ENCODE measurements at regions not wholly inside any gene's neighbourhood (a gene's known extent, or its start where the extent isn't known, plus 50 kb on each side); places are given as distances from the start of the nearest gene placed in this dataset.

DNA sequence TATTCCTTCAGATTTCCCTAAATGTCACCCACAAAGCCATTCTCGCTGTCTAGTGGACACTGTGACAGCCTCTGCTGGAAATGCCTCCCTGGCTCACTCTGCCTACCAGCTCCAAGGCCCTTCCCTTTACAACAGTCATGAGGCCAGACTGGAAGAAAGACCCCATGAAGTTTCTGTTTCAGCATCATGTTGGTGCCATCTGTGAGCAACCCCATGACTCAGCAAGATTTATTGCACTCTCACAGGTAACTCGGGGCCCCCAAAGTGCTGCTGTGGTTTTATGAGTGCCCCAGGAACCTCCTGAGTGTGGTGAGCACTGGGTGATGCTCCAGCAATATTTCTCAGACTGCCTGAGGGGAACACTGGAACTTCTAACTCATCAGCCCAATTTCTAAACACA is 218.6 kb downstream of the ZNF33B start:
- ChIA-PET POLR2A (no interaction called here), CTCF (no interaction called here)
- H3K9me3 ChIP-seq (ENCODE audit: control insufficient read depth, insufficient read depth, low read depth, low read length), result no peaks in the 10 kb centered on the region
- no peaks in the 10 kb centered on the region for H3K36me3 ChIP-seq (ENCODE audit: control insufficient read depth in 2 of 2, insufficient read depth in 1 of 2, low read length in 2 of 2)
- no peaks in the 10 kb centered on the region for H3K4me1 ChIP-seq (ENCODE audit: control insufficient read depth, insufficient read depth, low read length)
- no peak overlapping the region for H3K27ac ChIP-seq (ENCODE audit: extremely low read depth, low read depth, low read length)
- TF ChIP-seq ZNF658 (tag by site-specific recombination; IDR thresholded peaks at IDR 0.05), result no peak
- TF ChIP-seq ZNF843 (tag by site-specific recombination; IDR thresholded peaks at IDR 0.05), result no peak
- H3K4me3 ChIP-seq (ENCODE audit: low read depth, low read length), result no peak overlapping the region

DNA sequence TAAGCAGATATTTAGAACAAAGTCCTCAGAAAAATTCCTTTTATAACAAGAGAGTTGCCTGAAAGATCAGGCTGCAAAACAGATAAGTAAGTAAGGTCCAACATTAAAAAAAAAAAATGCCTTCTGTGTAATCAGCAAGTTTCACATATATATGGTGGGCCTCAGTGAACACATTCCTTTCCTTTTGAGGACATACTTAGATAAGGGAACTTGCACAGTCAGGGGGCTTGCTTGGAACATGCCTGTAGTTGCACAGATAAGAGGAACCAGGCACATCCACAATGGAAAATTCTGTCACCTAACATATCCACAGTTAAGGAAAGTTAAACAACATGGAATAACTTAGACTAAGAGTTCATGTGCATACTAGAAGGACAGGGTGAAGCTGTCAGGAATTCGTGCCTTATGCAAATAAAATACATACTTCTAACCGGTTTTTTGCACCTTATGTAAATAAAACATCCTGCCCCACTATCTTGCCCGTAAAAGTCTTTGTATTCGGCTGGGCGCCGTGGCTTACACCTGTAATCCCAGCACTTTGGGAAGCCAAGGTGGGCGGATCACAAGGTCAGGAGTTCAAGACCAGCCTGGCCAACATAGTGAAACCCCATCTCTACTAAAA is 257.3 kb downstream of the ZNF33B start:
- ChIA-PET POLR2A (no interaction called here), CTCF (no interaction called here)

DNA sequence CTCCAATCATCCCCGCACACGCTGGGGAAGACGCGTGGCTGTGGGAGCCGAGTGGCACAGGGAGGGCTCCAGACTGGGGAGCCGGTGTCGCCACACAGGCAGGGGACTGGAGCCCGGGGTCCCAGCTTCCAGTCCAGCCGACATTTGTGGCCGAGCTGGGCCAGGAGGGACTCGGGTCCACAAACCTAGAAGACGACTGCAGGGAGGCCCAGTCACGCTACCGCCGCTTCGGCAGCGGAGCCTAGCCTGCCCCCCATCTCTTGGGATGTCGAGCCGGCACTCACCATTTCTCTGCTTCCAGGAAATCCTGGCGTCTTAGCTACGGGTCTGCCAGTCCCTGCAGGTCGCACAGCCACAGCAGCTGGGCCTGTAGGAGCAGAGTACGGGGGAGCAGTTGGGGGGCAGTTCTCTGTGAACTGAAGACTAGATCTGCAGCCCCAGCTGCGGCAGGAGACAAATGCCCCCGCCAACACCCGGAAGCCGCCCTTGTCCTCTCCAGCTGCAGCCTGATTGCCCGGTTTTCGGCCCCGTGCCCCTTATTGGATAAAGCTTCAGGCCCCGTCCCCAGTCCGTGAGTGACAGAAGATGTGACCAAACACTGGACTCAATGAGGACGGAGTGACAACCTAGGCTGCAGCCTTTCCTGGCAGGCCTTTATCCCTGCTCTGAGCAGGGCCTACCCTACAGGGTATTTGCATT is 270.7 kb downstream of the ZNF33B start:
- ChIA-PET POLR2A (no interaction called here), CTCF (no interaction called here)
- TF ChIP-seq, protein P1, sequence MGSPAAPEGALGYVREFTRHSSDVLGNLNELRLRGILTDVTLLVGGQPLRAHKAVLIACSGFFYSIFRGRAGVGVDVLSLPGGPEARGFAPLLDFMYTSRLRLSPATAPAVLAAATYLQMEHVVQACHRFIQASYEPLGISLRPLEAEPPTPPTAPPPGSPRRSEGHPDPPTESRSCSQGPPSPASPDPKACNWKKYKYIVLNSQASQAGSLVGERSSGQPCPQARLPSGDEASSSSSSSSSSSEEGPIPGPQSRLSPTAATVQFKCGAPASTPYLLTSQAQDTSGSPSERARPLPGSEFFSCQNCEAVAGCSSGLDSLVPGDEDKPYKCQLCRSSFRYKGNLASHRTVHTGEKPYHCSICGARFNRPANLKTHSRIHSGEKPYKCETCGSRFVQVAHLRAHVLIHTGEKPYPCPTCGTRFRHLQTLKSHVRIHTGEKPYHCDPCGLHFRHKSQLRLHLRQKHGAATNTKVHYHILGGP (tag by site-specific recombination; IDR thresholded peaks at IDR 0.05), result no peak
- TF ChIP-seq SP2 (tag by site-specific recombination; IDR thresholded peaks at IDR 0.05), result peak; percentile 38
- no peak for TF ChIP-seq ZNF16 (tag by site-specific recombination; IDR thresholded peaks at IDR 0.05; ENCODE audit: low read depth)
- no peak for TF ChIP-seq ZNF664 (tag by site-specific recombination; IDR thresholded peaks at IDR 0.05)
- no peak for TF ChIP-seq ZFP37 (tag by site-specific recombination; IDR thresholded peaks at IDR 0.05)
- no peak for TF ChIP-seq ZNF555 (tag by site-specific recombination; conservative IDR thresholded peaks at IDR 0.05)
- Histone ChIP-seq H3K9me3 (ENCODE audit: control insufficient read depth, insufficient read depth, low read depth, low read length) (no peaks in the 10 kb centered on the region), H3K36me3 (ENCODE audit: control insufficient read depth in 2 of 2, insufficient read depth in 1 of 2, low read length in 2 of 2) (no peaks in the 10 kb centered on the region), H3K4me1 (ENCODE audit: control insufficient read depth, insufficient read depth, low read length) (no peaks in the 10 kb centered on the region), H3K27ac (ENCODE audit: extremely low read depth, low read depth, low read length) (no peak overlapping the region), H3K4me3 (ENCODE audit: low read depth, low read length) (no peak overlapping the region)

More for the DNA sequence above, 257.3 kb downstream of the ZNF33B start:
- TF ChIP-seq ZNF530 (tag by site-specific recombination; IDR thresholded peaks at IDR 0.05; ENCODE audit: low read depth), result no peak
- no peak for TF ChIP-seq ZNF155 (tag by site-specific recombination; IDR thresholded peaks at IDR 0.05)
- no peak for TF ChIP-seq ZSCAN16 (tag by site-specific recombination; IDR thresholded peaks at IDR 0.05)
- no peak for TF ChIP-seq ZNF664 (tag by site-specific recombination; IDR thresholded peaks at IDR 0.05)
- TF ChIP-seq HOXC10 (CRISPR knock-in tag; IDR thresholded peaks at IDR 0.05), result no peak
- TF ChIP-seq, protein P2, sequence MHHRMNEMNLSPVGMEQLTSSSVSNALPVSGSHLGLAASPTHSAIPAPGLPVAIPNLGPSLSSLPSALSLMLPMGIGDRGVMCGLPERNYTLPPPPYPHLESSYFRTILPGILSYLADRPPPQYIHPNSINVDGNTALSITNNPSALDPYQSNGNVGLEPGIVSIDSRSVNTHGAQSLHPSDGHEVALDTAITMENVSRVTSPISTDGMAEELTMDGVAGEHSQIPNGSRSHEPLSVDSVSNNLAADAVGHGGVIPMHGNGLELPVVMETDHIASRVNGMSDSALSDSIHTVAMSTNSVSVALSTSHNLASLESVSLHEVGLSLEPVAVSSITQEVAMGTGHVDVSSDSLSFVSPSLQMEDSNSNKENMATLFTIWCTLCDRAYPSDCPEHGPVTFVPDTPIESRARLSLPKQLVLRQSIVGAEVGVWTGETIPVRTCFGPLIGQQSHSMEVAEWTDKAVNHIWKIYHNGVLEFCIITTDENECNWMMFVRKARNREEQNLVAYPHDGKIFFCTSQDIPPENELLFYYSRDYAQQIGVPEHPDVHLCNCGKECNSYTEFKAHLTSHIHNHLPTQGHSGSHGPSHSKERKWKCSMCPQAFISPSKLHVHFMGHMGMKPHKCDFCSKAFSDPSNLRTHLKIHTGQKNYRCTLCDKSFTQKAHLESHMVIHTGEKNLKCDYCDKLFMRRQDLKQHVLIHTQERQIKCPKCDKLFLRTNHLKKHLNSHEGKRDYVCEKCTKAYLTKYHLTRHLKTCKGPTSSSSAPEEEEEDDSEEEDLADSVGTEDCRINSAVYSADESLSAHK (tag by site-specific recombination; IDR thresholded peaks at IDR 0.05), result no peak
- TF ChIP-seq ZBTB8A (tag by site-specific recombination; IDR thresholded peaks at IDR 0.05), result no peak
- TF ChIP-seq, protein P3, sequence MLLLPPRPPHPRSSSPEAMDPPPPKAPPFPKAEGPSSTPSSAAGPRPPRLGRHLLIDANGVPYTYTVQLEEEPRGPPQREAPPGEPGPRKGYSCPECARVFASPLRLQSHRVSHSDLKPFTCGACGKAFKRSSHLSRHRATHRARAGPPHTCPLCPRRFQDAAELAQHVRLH (tag by site-specific recombination; IDR thresholded peaks at IDR 0.05), result no peak
- TF ChIP-seq ZNF19 (tag by site-specific recombination; IDR thresholded peaks at IDR 0.05; ENCODE audit: low read depth), result no peak
- TF ChIP-seq ZNF791 (tag by site-specific recombination; IDR thresholded peaks at IDR 0.05), result no peak
- no peak for TF ChIP-seq ZNF132 (tag by site-specific recombination; IDR thresholded peaks at IDR 0.05; ENCODE audit: borderline replicate concordance)
- no peak for TF ChIP-seq ZXDB (tag by site-specific recombination; IDR thresholded peaks at IDR 0.05)
- TF ChIP-seq, protein P4, sequence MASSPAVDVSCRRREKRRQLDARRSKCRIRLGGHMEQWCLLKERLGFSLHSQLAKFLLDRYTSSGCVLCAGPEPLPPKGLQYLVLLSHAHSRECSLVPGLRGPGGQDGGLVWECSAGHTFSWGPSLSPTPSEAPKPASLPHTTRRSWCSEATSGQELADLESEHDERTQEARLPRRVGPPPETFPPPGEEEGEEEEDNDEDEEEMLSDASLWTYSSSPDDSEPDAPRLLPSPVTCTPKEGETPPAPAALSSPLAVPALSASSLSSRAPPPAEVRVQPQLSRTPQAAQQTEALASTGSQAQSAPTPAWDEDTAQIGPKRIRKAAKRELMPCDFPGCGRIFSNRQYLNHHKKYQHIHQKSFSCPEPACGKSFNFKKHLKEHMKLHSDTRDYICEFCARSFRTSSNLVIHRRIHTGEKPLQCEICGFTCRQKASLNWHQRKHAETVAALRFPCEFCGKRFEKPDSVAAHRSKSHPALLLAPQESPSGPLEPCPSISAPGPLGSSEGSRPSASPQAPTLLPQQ (tag by site-specific recombination; IDR thresholded peaks at IDR 0.05), result no peak
- no peak for TF ChIP-seq ZNF2 (tag by site-specific recombination; IDR thresholded peaks at IDR 0.05)
- no peak for TF ChIP-seq ZNF157 (tag by site-specific recombination; IDR thresholded peaks at IDR 0.05)
- Histone ChIP-seq H3K27ac (ENCODE audit: extremely low read depth, low read depth, low read length) (no peak overlapping the region), H3K4me1 (ENCODE audit: control insufficient read depth, insufficient read depth, low read length) (no peaks in the 10 kb centered on the region), H3K9me3 (ENCODE audit: control insufficient read depth, insufficient read depth, low read depth, low read length) (no peaks in the 10 kb centered on the region), H3K36me3 (ENCODE audit: control insufficient read depth in 2 of 2, insufficient read depth in 1 of 2, low read length in 2 of 2) (no peaks in the 10 kb centered on the region), H3K4me3 (ENCODE audit: low read depth, low read length) (no peak overlapping the region)
